NCI-H1417 (cell line): ENCODE measurements at regions not wholly inside any gene's neighbourhood (a gene's known extent, or its start where the extent isn't known, plus 50 kb on each side); places are given as distances from the start of the nearest gene placed in this dataset.

Source experiments
- DNase-seq, 3 experiments: peaks; one replicate each; lab custom pipeline; 2025; lab: John Stamatoyannopoulos, UW

- DNase-seq = no peak
Observed at GRCh38 chr4:24719615-24720014, 75.8 kb upstream of the SOD3 start.

GRCh38 chr4:24720436-24720835 is 74.9 kb upstream of the SOD3 start:
- DNase-seq = no peak

- DNase-seq = no peak
Observed at GRCh38 chr4:24720979-24721378, 74.4 kb upstream of the SOD3 start.

DNA sequence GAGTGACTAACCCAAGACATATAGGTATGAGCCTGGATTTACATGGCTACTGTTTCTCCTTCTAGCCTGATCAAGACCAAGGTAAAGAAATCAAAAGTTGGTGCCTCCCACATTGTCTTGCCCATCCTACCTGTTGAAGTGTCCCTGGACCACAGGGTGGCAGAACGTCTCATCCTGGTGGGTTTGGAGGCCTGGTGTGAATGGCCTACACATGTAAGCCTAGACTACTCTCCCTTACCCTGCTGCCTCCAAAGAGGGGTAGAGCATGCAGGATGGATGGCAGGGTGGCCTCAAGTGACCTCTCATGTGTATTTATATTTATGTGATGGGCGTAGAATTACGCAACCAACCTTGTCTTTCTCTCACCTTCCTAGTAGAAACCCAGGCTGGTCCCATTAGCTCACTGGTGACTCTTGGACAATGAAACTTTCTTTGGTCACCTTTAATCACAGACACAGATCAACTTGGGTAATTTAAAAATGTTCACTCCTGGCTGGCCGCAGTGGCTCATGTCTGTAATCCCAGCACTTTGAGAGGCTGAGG is 73.3 kb upstream of the SOD3 start:
- DNase-seq = no peak

- no peak for DNase-seq
Observed at GRCh38 chr4:24727390-24728224, 67.8 kb upstream of the SOD3 start.

GRCh38 chr4:24729119-24729730 is 66.1 kb upstream of the SOD3 start:
- no peak for DNase-seq

GRCh38 chr4:24730256-24731001 is 64.9 kb upstream of the SOD3 start:
- peak in 1 of 3 experiments; percentile 83 for DNase-seq

GRCh38 chr4:24731448-24731847 is 63.9 kb upstream of the SOD3 start:
- DNase-seq = no peak

DNA sequence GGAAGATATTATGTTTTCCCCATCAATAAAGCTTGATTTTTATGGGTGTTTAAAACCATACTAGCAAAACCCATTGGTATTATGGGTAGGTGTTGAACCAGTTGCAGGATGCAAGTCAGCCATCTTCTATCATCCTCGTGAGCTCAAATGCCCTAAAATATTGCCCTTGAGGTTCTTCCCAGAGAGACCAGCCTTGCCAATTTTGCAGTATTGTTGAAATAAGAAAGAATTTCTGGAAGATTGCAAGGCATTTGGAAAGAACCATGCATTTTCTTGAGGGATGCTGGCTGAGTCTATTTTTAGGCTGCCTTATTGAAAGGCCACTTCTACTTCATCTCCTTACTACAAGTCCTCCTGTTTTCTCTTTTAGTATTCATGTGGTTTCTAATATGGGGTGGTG is 60.9 kb upstream of the SOD3 start:
- DNase-seq = no peak

- no peak for DNase-seq
Observed at GRCh38 chr4:24736066-24736465, 59.3 kb upstream of the SOD3 start.

DNA sequence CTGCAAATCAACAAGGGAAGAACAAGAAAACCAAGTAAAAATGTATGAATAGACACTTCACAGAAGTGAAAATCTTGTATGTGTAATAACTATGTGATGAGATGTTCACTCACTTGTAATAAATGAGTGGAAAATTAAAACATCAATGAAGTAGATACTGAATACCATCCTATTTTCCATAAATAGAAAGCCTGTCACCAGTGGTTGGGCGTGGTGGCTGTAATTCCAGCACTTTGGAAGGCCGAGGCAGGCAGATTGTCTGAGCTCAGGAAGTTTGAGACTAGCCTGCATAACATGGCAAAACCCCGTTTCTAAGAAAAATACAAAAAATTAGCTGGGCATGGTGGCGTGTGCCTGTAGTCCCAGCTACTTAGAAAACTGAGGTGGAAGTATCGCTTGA is 53.5 kb upstream of the SOD3 start:
- no peak for DNase-seq

DNA sequence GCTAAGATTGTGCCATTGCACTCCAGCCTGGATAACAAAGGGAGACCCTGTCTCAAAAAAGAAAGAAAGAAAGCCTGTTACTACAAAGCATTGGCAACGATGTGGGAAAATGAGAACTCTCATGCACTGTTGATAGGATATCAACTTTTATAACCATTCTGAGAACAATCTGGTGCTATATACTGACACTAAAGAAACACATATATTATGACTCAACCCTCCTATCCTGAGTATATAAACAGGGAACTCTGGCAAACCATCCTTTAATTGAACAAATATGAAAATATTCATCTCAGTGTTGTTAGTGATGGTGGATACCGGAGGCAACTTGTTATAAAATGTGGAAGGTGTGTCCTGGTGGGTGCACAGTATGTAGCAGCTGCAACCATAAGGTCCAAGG is 53.0 kb upstream of the SOD3 start:
- DNase-seq = no peak

GRCh38 chr4:24742773-24743172 is 52.6 kb upstream of the SOD3 start:
- no peak for DNase-seq

DNA sequence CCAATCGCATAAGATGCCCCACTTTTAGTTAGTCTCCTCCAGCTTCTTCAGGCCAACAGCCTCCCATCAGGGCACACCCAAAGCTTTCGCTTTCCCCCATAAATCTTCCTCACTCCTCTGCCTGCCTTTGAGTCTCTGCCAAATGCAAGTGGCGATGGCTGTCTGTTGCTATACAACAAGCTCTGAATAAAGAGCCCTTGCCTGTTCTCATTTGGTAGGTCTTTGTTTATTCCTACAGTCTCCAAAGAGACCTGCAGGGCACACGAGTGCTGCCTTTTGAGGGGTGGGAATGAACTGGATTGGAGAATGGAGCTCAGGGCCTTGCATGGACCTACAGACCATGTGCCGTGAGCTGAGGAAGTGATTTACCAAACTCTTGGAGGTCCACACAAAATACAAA is 52.2 kb upstream of the SOD3 start:
- DNase-seq = no peak

GRCh38 chr4:24743927-24744326 is 51.4 kb upstream of the SOD3 start:
- no peak for DNase-seq

DNA sequence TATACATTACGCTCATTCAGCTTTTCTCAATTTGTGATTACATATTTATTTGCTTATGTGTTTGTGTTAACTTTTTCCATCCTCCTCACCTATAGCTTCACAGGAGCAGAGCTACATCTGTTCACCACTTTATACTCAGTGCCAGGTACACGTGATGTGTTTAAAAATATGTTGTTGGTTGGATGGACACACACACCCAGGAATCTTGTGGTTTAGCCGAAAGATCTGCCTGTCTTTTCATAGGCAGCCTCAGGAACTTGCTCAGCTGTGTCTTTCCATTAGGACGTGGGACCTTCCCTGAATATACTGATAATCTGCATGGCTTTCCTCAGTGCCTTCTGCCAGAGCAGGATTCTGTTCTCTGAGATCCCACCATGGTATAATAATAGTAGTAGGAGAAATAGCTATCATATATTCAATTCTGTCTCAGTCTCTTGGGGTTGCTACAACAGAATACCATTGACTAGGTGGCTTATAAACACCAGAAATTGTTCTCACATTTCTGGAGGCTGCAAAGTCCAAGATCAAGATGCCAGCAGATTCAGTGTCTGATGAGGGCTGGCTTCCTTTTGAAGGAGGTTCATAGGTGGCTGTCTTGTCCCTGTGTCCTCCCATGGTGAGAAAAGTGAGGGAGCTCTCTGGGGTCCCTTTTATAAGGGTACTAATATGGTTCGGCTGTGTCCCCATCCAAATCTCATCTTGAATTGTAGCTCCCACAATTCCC is 50.0 kb upstream of the SOD3 start:
- DNase-seq = no peak
